Endothelial cell of umbilical vein (primary cell): ENCODE measurements at regions not wholly inside any gene's neighbourhood (a gene's known extent, or its start where the extent isn't known, plus 50 kb on each side); places are given as distances from the start of the nearest gene placed in this dataset.

Source experiments
- BruUV-seq: library from RNA; stranded (reverse); fragments of 400-500 nt; replicated peaks from 2 replicates; lab custom pipeline; 2021; lab: Mats Ljungman, UMichigan
- CTCF ChIA-PET: fragments of 300-600, 350-600 bp; sonication (Branson Sonifier 250); formaldehyde crosslinking; loops from one replicate; lab custom pipeline; 2021; ENCODE audit warnings: antibody characterized with exemption, inconsistent platforms; lab: Charles Lee
- POLR2A ChIA-PET: fragments of 300-600, 350-600 bp; sonication (Branson Sonifier 250); formaldehyde crosslinking; loops from one replicate; lab custom pipeline; 2021; ENCODE audit warnings: antibody characterized with exemption, inconsistent platforms; lab: Charles Lee
- DNase-seq: peaks from one replicate; pipeline ENCODE4 v3.0.0-alpha.2; 2011; ENCODE audit warnings: low read depth, low spot score
- FAIRE-seq: peaks from 2 replicates; lab custom pipeline; 2011; peaks lifted over from hg19 to GRCh38; lab: Jason Lieb, UNC
- H2AFZ ChIP-seq: 2 replicates; pipeline ENCODE4 v1.6.0; 2012; ENCODE audit warnings: low read depth, low read length, control low read depth, inconsistent platforms
- H3K27ac ChIP-seq: 2 replicates; pipeline ENCODE4 v1.5.1; 2011; ENCODE audit warnings: low read depth, mild to moderate bottlenecking, control low read depth, low read length, moderate library complexity; ENCODE audit not compliant: insufficient read depth
- H3K27me3 ChIP-seq, 2 experiments: 2 replicates each; pipeline versions ENCODE4 v1.6.0 to v1.6.1; 2011; ENCODE audit warnings: low read length in 2 of 2, mixed read lengths in 1 of 2; ENCODE audit not compliant: control insufficient read depth in 2 of 2, insufficient read depth in 2 of 2
- H3K36me3 ChIP-seq, 2 experiments: 2 replicates in 1 of 2; 3 replicates in 1 of 2; pipeline ENCODE4 v1.5.1; 2011; ENCODE audit warnings: low read length in 2 of 2, mild to moderate bottlenecking in 1 of 2, moderate library complexity in 1 of 2; ENCODE audit not compliant: control insufficient read depth in 2 of 2, insufficient read depth in 2 of 2; ENCODE audit errors: extremely low read depth in 1 of 2
- H3K4me1 ChIP-seq: 3 replicates; pipeline ENCODE4 v1.5.1; 2011; ENCODE audit warnings: mild to moderate bottlenecking, low read length; ENCODE audit not compliant: control insufficient read depth, insufficient read depth; ENCODE audit errors: extremely low read depth
- H3K4me2 ChIP-seq: 2 replicates; pipeline ENCODE4 v1.6.1; 2011; ENCODE audit warnings: low read length, control low read depth, mixed read lengths; ENCODE audit not compliant: insufficient read depth
- H3K4me3 ChIP-seq, 3 experiments: fragments of 200-600 bp in 1 of 3; sonication (generic), shearing (Covaris generic) in 1 of 3; replicated peaks in 1 of 3; 2 replicates each; pipeline ENCODE4 v1.5.1; 2011 to 2016; ENCODE audit warnings: control low read depth in 3 of 3, low read length in 3 of 3, mild to moderate bottlenecking in 2 of 3, inconsistent platforms in 1 of 3, low read depth in 1 of 3, moderate library complexity in 1 of 3; ENCODE audit not compliant: insufficient read depth in 1 of 3
- H3K79me2 ChIP-seq: 2 replicates; pipeline ENCODE4 v1.6.0; 2012; ENCODE audit warnings: low read length, inconsistent platforms; ENCODE audit not compliant: control insufficient read depth, insufficient read depth
- H3K9ac ChIP-seq: replicated peaks from 2 replicates; pipeline ENCODE3; 2011; ENCODE audit warnings: low read length, control low read depth; ENCODE audit not compliant: insufficient read depth; ENCODE audit errors: extremely low read depth
- H3K9me1 ChIP-seq: replicated peaks from 3 replicates; pipeline ENCODE4 v1.6.0; 2011; ENCODE audit warnings: mild to moderate bottlenecking, low read length; ENCODE audit not compliant: control insufficient read depth, insufficient read depth; ENCODE audit errors: extremely low read depth
- H3K9me3 ChIP-seq: replicated peaks from 2 replicates; pipeline ENCODE4 v1.5.1; 2012; ENCODE audit warnings: low read length, inconsistent platforms; ENCODE audit not compliant: control insufficient read depth, insufficient read depth
- H4K20me1 ChIP-seq: replicated peaks from 2 replicates; pipeline ENCODE3; 2011; ENCODE audit warnings: mild to moderate bottlenecking, low read length; ENCODE audit not compliant: control insufficient read depth, insufficient read depth; ENCODE audit errors: extremely low read depth
- EZH2 ChIP-seq: IDR thresholded peaks from 2 replicates; pipeline ENCODE4 v1.6.1; 2012; ENCODE audit warnings: borderline replicate concordance, low read depth, mild to moderate bottlenecking, moderate library complexity, low read length, inconsistent platforms; ENCODE audit not compliant: severe bottlenecking
- FOS ChIP-seq: IDR thresholded peaks from 2 replicates; pipeline ENCODE4 v1.6.1; 2011; ENCODE audit warnings: mild to moderate bottlenecking, low read length, moderate library complexity, borderline replicate concordance; ENCODE audit not compliant: insufficient read depth
- GATA2 ChIP-seq: IDR thresholded peaks from 2 replicates; pipeline ENCODE4 v1.7.0; 2011; ENCODE audit warnings: low read depth, mild to moderate bottlenecking, moderate library complexity, mixed read lengths, low read length; ENCODE audit not compliant: insufficient read length, insufficient read depth
- JUN ChIP-seq: IDR thresholded peaks from 2 replicates; pipeline ENCODE4 v1.6.1; 2011; ENCODE audit warnings: borderline replicate concordance, low read depth; ENCODE audit not compliant: insufficient read length, insufficient read depth
- MYC ChIP-seq: IDR thresholded peaks from one replicate; pipeline ENCODE4 v1.6.1; 2011; ENCODE audit warnings: mild to moderate bottlenecking, low read depth, low read length
- POLR2A ChIP-seq: IDR thresholded peaks from 2 replicates; pipeline ENCODE4 v1.6.1; 2012; ENCODE audit warnings: low read depth, mild to moderate bottlenecking, control low read depth, low read length
- POLR2AphosphoS5 ChIP-seq: IDR thresholded peaks from 2 replicates; pipeline ENCODE4 v1.6.1; 2012; ENCODE audit warnings: low read depth, mild to moderate bottlenecking, control low read depth, low read length, moderate library complexity; ENCODE audit not compliant: insufficient read depth
- dilution Hi-C: fragments of 300-500 bp; cut with MboI; formaldehyde crosslinking; loops from one replicate; pipeline ENCODE4 v1.15.0; 2019; ENCODE audit warnings: low sequenced_read_pairs; ENCODE audit not compliant: extremely low pct_ligation_motif_present
- intact Hi-C: fragments of 100-400 bp; cut with micrococcal nuclease; formaldehyde crosslinking; loops from one replicate; pipeline ENCODE4 v1.10.0; 2022
- TF ChIP-seq, protein P1 (sequence below), 2 donors: IDR thresholded peaks; 1 replicate in 1 of 2; 2 replicates in 1 of 2; pipeline ENCODE4 v1.5.1; 2011; ENCODE audit warnings: low read length in 2 of 2, mild to moderate bottlenecking in 2 of 2, moderate library complexity in 2 of 2, control low read depth in 1 of 2, inconsistent platforms in 1 of 2, low read depth in 1 of 2; ENCODE audit not compliant: insufficient read depth in 1 of 2; ENCODE audit errors: extremely low read depth in 1 of 2
- TF ChIP-seq, protein P2 (sequence below): IDR thresholded peaks from 2 replicates; pipeline ENCODE4 v1.6.1; 2011; ENCODE audit not compliant: insufficient read depth, insufficient read length

DNA sequence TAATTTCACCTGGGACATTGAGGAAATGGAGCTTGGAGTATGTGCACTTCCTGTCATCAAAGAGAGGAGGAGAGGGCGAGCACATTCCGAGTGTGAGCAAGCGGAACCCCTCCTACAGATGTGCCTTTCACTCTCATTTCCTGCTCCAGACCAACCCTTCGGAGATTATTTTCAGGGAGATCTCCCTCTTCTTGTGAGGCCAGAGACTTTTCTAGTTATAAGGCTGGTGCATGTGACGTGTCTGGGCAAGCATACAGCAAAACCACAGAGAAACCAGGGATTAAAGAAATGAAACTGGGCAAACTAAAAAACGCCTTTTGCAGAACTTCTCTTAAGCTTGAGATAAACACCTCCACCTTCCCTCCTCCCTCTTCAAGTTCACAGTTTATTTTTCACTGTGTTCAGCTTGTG lies 409.2 kb upstream of the TCF4 start:
- POLR2A ChIA-PET = no interaction called here
- no peak overlapping the region for H3K27ac ChIP-seq
- no peaks in the 10 kb centered on the region for H3K9me3 ChIP-seq
- H2AFZ ChIP-seq = peak overlapping the region; percentile 7
- H3K9ac ChIP-seq = no peak overlapping the region
- no TSS peak for BruUV-seq
- H3K4me2 ChIP-seq = no peak overlapping the region
- H3K79me2 ChIP-seq = no peaks in the 10 kb centered on the region
- H3K27me3 ChIP-seq = no peaks in the 10 kb centered on the region
- DNase-seq (no peak), FAIRE-seq (no peak)
- CTCF ChIA-PET = interaction anchor here (1.4 kb wide), 1 partner anchor 8 kb away, joined by 3 read pairs; no protein-coding TSS in a partner anchor
- H3K4me1 ChIP-seq = no peaks in the 10 kb centered on the region
- H3K9me1 ChIP-seq = no peaks in the 10 kb centered on the region
- TF ChIP-seq POLR2AphosphoS5 (no peak), FOS (no peak), GATA2 (no peak), EZH2 (no peak), POLR2A (no peak), JUN (no peak), MYC (no peak)
- TF ChIP-seq, protein P1, sequence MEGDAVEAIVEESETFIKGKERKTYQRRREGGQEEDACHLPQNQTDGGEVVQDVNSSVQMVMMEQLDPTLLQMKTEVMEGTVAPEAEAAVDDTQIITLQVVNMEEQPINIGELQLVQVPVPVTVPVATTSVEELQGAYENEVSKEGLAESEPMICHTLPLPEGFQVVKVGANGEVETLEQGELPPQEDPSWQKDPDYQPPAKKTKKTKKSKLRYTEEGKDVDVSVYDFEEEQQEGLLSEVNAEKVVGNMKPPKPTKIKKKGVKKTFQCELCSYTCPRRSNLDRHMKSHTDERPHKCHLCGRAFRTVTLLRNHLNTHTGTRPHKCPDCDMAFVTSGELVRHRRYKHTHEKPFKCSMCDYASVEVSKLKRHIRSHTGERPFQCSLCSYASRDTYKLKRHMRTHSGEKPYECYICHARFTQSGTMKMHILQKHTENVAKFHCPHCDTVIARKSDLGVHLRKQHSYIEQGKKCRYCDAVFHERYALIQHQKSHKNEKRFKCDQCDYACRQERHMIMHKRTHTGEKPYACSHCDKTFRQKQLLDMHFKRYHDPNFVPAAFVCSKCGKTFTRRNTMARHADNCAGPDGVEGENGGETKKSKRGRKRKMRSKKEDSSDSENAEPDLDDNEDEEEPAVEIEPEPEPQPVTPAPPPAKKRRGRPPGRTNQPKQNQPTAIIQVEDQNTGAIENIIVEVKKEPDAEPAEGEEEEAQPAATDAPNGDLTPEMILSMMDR (IDR thresholded peaks at IDR 0.05; ENCODE audit: extremely low read depth in 1 of 2, insufficient read depth in 1 of 2, low read depth in 1 of 2, low read length in 2 of 2) = no peak
- TF ChIP-seq, protein P2, sequence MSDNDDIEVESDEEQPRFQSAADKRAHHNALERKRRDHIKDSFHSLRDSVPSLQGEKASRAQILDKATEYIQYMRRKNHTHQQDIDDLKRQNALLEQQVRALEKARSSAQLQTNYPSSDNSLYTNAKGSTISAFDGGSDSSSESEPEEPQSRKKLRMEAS = no peak
- no peaks in the 10 kb centered on the region for H3K36me3 ChIP-seq
- H4K20me1 ChIP-seq = no peaks in the 10 kb centered on the region
- dilution Hi-C loops = no loop called here
- intact Hi-C loops = no loop called here
- H3K4me3 ChIP-seq = no peak overlapping the region
